ENCODE measurements at regions not wholly inside any gene's neighbourhood (a gene's known extent, or its start where the extent isn't known, plus 50 kb on each side); places are given as distances from the start of the nearest gene placed in this dataset.

DNA sequence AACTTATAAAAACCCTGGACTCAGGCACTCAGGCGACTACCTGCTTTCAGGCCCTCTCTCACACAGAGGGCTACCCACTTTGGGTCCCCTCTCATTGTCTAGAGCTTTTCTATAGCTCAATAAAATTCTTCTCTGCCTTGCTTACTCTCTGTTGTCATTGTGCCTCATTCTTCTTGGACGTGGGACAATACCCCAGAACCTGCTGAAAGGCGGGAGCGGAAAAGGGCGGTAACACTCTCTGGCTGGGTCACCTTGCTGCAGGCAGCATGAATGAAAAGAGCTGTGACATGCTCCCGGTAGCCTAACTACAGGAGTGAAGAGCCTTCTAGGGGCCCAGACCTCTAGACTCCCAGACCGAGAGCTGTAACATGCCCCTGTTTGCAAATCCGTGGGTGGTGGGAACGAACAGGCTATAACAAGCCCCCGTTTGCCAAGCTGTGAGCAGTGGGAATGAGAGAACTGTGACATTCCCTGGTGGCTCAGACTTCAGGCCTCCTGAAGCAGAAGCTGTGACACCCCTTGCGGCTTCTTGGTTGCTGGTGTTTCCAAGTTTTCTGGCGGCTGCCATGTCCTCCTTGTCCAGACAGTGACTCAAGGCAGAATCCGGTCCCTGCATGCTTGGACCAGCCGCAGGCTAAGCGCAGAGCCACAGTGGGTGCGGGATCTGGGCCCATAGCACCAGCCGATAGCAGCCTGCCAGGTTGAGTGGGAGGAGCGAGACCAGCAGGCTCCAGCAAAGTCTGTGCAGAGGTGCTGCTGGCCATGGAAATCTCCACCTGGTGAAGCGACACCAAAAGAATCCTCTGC, 684.6 kb downstream of the ARAP2 start:
- DNase-seq (ENCODE audit: low read depth), result no peak

DNA sequence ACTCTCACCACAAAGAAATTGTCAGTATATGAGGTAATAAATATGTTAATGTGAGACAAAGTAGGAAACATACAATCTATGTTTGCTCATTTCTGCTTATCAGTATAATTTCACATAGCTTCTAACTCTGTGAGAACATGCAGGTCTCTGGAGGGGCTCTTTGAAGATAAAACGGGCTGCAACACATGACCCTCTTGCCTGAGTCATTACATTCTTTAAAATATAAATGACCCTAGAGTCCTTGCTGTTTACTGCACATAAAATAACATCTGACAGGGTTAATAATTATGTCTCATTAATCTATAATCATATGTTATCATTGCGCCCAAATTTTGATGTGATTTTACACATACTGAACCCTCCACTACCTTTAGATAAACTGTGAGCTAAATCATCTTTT, 681.5 kb downstream of the ARAP2 start:
- DNase-seq (ENCODE audit: low read depth), result no peak

GRCh38 chr4:35565640-35566039, 678.7 kb downstream of the ARAP2 start:
- DNase-seq (ENCODE audit: low read depth), result no peak

- DNase-seq (ENCODE audit: low read depth), result no peak
Measured at GRCh38 chr4:35591035-35591434, 653.3 kb downstream of the ARAP2 start.

GRCh38 chr4:35604252-35604651, 640.1 kb downstream of the ARAP2 start:
- no peak for DNase-seq (ENCODE audit: low read depth)

DNA sequence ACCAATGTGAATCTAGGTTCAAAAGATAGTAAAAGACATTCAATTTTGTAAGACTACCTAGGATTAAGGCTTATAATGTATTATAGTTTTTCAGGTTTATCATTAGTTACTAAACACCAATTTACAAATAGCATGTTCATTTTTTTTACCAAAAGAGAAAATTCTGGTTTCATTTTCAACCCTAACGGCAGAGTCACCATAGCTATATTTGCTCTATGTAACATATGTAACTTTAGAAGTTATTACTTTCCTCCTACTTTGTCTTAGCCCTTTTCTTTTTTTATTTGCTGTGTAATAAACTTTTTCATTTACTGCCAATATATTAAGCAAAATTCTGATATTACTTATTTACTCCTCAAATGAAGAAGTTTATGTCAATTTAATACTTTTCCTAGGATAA, 639.6 kb downstream of the ARAP2 start:
- no peak for DNase-seq (ENCODE audit: low read depth)

DNA sequence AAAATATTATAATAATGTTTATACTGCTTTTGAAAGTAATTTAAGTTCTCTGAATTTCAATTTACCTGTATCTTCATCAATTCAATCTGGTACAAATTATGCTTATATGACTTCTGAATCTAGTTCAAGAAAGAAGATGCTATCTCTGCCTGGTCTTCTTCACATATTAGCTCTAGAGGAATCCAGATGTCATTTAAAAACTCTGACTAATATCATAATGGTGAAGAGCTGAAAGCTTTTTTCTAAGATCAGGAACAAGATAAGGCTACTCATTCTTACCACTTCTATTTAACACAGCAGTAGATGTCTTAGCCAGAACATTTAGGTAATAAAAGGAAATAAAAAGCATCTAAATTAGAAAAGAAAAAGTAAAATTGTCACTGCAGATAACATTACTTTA, 636.1 kb downstream of the ARAP2 start:
- DNase-seq (ENCODE audit: low read depth), result no peak

DNA sequence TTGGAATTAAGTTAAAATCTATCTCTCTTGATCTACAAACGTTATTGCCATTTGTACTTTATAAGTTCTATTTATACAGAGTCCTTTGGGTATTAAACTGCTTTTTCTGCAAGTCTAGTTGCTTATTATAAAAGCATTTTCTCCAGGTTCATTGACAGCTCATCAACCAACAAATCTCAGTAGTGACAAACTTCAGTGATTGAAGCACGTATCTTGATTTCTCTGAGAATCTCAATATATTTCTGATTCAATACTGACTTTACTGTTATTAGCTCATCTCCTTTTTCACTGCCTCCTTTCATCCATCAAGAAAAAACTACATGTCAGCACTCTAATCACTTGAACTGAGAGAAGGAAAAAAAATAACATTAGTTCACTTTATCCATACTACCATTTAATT, 630.2 kb downstream of the ARAP2 start:
- DNase-seq (ENCODE audit: low read depth), result no peak

DNA sequence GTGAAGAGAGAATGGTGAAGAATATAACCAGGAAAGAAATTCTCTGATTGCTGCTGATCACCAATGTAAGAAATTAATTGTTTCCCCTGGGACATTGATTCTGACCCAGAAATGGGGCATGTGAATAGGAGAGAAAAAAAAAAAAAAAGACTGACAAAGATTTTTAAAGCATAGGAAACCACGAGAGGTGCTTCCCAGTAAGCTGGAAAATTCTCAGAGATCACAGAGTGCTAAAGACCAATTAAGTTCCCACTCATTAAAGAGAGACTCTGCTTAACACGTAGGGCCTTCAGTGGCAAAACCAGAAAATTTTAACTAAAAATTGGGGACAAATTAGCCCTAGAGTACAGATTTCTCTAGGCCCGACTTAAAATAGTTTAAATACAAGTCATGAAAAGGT, 604.4 kb downstream of the ARAP2 start:
- DNase-seq (ENCODE audit: low read depth), result no peak

DNA sequence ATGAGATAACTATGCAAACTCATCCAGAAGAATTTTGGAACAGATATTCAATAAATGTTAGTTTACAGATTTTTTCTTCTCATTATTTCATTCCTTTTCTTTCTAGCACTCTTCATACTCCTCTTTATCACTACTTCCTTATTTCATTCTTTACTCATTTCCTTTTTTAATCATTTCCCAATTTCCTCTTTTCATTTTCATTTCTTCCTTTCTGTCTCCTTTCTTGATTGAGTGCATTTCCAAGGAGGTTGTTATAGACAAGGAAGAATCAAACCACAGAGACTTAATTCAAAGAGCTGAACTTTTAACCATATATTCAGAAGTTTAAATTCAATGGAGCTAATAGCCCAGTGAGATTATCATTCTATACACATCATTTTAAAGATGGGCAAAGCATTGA, 600.7 kb downstream of the ARAP2 start:
- no peak for DNase-seq (ENCODE audit: low read depth)

DNA sequence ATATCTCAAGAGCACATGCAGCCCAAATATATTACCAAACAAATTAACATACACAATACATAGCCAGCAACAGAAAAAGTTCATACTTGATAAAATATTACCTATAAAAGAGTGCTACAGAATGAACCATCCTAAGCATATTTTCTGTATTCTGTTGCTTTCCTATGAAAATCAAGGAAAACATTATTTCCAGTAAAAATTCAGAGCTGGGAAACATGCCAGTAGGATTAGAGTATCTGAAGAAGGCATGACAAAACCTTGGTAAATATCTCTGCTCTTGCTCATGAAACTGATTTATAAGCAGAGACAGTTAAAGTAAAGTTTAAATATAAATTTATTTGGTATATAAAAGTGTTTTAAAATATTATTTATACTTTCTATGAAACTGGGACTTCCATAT, 599.7 kb downstream of the ARAP2 start:
- DNase-seq (ENCODE audit: low read depth), result no peak

DNA sequence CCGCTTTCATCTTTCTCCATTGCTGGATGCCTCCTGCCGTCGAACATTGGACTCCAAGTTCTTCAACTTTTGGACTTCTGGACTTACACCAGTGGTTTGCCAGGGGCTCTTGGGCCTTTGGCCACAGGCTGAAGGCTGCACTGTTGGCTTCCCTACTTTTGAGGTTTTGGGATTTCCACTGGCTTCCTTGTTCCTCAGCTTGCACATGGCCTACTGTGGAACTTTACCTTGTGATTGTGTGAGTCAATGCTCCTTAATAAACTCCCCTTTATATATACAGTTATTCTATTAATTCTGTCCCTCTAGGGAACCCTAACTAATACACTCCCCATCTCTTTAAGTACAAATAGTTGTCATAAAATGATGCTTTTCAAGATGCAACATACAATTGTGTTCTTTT, 595.3 kb downstream of the ARAP2 start:
- DNase-seq (ENCODE audit: low read depth), result no peak

- no peak for DNase-seq (ENCODE audit: low read depth)
Measured at GRCh38 chr4:35649778-35650177, 594.5 kb downstream of the ARAP2 start.

DNA sequence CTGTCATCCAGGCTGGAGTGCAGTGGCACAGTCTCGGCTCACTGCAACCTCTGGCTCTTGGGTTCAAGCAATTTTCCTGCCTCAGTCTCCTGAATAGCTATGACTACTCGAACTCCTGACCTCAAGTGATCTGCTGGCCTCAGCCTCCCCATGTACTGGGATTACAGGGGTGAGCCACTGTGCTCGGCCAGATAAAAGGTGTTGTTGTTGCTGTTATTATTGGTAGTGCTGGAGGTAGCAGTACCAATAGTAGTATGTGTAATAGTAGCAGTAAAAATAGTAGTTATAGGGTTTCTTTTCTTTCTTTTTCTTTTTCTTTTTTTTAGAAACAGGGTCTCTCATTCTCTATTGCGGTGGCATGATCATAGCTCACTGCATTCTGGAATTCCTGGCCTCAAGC, 592.1 kb downstream of the ARAP2 start:
- DNase-seq (ENCODE audit: low read depth), result no peak

GRCh38 chr4:35653451-35653850, 590.9 kb downstream of the ARAP2 start:
- no peak for DNase-seq (ENCODE audit: low read depth)

GRCh38 chr4:35673137-35673536, 571.2 kb downstream of the ARAP2 start:
- DNase-seq (ENCODE audit: low read depth), result no peak

DNA sequence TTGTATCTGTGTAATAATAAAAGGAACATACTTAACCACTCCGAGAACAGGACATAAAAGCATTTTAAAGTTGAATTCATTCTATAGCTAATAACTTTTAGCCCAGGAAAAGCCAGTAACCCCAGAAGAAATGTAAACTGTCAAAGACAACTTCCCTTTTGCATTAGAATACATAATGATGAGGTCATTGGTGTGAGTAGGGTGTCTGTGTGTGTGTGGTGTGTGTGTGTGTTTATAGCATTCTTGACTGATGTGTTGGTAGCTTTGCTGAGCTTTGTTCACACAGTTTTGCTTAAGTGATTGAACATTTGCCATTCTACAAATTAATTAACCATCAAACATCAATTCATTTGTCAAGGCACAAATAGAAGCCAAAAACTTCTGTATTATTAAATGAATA, 559.6 kb downstream of the ARAP2 start:
- DNase-seq (ENCODE audit: low read depth), result no peak

DNA sequence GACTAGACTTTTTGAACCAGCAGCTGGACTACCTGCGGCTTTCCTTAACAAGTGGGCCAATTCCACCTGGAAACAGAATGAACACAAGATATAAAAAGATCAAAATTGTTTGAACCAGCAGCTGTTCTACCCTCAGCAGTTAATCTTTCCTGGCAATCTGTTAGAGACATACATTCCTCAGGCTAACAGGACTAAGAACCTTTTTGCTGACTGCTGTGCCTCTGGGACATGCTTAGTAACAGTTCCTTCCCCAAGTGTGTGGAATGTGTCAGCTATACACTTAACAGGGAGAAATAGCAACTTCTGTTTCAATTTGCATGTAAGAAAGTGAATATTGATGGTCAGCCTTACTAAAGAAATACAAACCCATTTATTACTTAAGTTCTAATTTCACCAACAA, 554.4 kb downstream of the ARAP2 start:
- DNase-seq (ENCODE audit: low read depth), result no peak

DNA sequence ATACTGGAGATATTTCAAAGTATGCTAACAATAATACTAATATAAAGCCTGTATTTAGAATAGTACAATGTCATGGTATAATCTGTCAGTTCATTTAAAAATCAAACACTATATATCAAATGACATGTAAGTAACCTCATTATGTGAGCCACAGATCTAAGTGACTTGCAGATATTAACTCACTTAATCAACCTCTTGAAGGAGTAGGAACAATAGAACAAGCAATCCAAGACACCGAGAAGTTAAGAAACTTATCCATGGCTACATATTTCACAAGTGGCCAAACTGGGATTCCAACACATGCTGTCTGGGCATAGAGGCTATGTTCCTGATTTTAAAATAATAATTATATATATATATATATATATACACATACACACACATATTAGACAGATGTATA, 554.0 kb downstream of the ARAP2 start:
- no peak for DNase-seq (ENCODE audit: low read depth)

DNA sequence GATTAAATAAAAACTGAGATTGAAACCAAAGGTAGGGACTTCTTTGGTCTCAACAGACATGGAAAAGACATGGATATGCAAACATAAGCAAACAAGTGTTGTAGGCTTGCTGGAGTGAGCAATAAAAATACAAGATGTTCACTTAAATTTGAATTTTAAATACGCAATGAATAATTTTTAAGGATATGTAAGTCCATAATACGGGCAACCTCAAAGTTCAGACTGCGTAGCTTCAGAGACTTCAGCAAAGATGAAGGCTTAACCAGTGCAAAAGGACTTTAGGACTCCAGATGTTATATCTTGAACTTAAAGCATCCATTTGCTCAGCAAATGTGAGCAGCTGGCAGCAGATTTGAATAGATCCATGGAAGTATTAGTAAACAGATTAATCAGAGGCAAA, 549.3 kb downstream of the ARAP2 start:
- DNase-seq (ENCODE audit: low read depth), result no peak

GRCh38 chr4:35695421-35695820, 548.9 kb downstream of the ARAP2 start:
- DNase-seq (ENCODE audit: low read depth), result no peak

DNA sequence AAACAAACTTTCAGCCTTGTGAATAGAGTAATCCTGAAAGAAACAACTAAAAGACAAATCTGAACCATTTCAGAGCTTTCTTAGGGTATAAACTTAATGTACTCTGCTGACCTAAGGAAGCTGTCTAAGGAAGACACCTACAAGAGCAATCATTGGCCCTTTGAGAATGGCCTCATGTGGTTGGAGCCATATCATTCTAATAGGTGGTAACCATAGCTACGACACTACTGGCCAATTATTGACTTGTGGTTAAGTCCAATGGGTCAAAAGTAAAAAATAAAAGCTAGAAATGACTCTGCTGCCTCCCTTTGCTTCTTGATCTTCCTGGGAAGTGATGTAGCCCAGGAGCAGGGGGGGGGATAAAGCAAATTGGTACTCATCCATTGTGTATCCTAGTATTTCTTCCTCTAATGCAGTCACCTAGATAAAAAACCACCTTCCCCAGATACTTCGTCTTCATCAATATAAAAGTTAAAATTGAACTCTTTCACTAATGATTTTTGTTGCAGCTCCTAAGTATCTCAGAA, 547.0 kb downstream of the ARAP2 start:
- no peak for DNase-seq (ENCODE audit: low read depth)

DNA sequence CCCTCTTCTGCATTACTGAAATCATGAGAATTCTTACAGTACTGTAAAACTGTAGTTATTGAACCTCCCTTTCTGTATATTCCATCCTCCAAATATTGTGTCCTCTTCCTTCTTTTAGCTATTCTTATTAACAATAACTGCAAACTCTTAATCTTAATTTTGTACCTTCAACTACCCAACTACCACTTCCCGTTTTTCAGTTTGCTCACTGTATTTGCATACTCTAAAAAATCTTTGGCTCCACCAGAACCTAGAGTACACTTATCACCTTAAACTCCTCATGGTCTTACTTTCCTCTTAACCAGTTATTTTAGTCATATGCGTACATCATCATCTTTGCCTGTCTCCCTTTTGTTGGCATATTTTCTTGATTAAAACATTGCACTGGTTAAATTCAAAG, 543.7 kb downstream of the ARAP2 start:
- no peak for DNase-seq (ENCODE audit: low read depth)

GRCh38 chr4:35709080-35709479, 535.2 kb downstream of the ARAP2 start:
- DNase-seq (ENCODE audit: low read depth), result no peak

Data from HS-5 (cell line).